ENCODE measurements at regions not wholly inside any gene's neighbourhood (a gene's known extent, or its start where the extent isn't known, plus 50 kb on each side); places are given as distances from the start of the nearest gene placed in this dataset.

- H3K9me3 ChIP-seq, result peaks cover 0 to 23% (median 9%) of the 10 kb centered on the region in 3 donors
- H3K27me3 ChIP-seq, result no peaks in the 10 kb centered on the region
- no peaks in the 10 kb centered on the region for H3K36me3 ChIP-seq
- WGBS, 2 donors, result 80 to 85% methylated on average over 9 to 12 of the region's 14 CpGs
- H3K27ac ChIP-seq, result no peak overlapping the region
- TF ChIP-seq POLR2A (IDR thresholded peaks at IDR 0.05), result no peak
- TF ChIP-seq CTCF (IDR thresholded peaks at IDR 0.05), result no peak
- no peaks in the 10 kb centered on the region for H3K4me1 ChIP-seq
- intact Hi-C loops (cut with DNase I), result no loop called here
- H3K4me3 ChIP-seq, result no peak overlapping the region
- no peak for DNase-seq
Measured at GRCh38 chr20:29687438-29687837, 1570.0 kb upstream of the DEFB115 start.

DNA sequence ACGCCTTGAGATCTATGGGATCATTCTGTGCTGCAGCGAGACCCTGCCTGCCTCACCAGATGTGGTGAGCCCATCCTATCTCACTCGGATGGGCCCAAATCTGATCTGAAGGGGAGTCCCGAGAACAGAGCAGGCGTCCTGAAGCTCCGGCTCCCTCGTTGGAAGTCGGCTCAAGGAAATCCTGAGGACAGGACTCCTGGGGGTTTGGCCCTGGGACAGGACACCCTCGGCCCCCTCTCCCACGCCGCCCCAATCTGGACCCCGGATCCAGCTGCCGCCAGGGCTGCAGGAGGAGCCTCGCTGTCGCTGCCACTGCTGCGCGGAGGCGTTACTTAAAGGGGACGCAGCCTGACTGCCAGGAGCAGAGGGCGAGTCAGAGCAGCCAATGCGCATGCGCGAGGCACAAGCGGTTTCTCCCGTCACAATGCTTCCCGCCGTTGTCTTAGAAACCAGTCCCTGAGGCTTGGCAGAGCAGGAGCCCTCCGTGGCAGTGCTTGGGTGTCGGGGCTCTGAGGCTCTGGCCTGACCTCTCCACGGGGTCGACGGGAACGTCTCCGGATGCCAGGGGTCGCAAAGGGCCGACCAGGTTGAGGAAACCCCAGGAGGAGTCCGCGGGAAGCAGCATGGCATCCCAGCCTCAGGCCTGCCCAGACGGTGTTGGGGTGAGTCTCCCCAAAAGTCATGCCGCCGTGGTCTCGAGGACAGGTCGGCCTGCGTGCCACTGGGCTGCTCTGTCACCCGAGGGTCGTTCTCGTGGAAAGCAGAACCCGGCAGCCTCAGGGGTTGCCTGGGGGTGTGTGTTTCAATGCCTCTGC, 1567.8 kb upstream of the DEFB115 start:
- Histone ChIP-seq H3K27me3 (no peaks in the 10 kb centered on the region), H3K27ac (no peak overlapping the region), H3K9me3 (peaks cover 0 to 23% (median 6%) of the 10 kb centered on the region in 3 donors), H3K4me1 (no peaks in the 10 kb centered on the region), H3K36me3 (no peaks in the 10 kb centered on the region), H3K4me3 (peak overlapping the region in 1 of 4 donors; percentile 20)
- DNase-seq, result no peak
- intact Hi-C loops (cut with DNase I), result no loop called here
- 70% methylated on average over 3 of the region's 48 CpGs; no CpG with 5 or more reads in 1 of the 2 donors for WGBS, 2 donors
- no peak for TF ChIP-seq POLR2A (IDR thresholded peaks at IDR 0.05)
- no peak for TF ChIP-seq CTCF (IDR thresholded peaks at IDR 0.05)

DNA sequence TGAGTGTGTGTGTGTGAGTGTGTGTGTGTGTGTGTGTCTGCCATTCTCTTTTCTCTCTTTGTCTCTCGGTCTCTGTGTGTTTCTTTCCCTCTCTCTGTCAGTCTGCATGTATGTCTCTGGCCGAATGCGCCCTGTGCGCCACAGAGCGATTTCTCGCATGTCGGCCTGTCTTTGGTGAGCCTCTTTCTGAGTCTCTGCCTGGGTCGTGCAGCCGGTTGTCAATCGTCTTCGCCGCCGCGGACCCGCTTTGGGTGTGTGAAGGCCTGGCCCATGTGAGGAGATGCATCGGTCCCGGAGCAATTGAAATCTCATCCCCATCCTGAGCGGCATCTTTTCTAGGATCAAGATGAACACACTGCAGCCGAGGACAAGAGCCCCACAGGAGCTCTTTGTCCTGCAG, 1567.2 kb upstream of the DEFB115 start:
- WGBS, 2 donors, result 84 to 92% methylated on average over 13 to 15 of the region's 19 CpGs

GRCh38 chr20:29740601-29740950, 1516.9 kb upstream of the DEFB115 start:
- intact Hi-C loops (cut with DNase I), result no loop called here
- Histone ChIP-seq H3K4me1 (no peaks in the 10 kb centered on the region), H3K4me3 (no peak overlapping the region), H3K9me3 (peaks cover 0 to 66% (median 17%) of the 10 kb centered on the region in 3 donors), H3K27ac (no peak overlapping the region), H3K27me3 (peaks cover 0 to 41% (median 0%) of the 10 kb centered on the region in 4 donors), H3K36me3 (no peaks in the 10 kb centered on the region)
- WGBS, 2 donors, result 41% methylated on average over 7 of the region's 35 CpGs; no CpG with 5 or more reads in 1 of the 2 donors
- TF ChIP-seq POLR2A (IDR thresholded peaks at IDR 0.05) (no peak), CTCF (IDR thresholded peaks at IDR 0.05) (no peak)
- DNase-seq, result no peak

More for the DNA sequence above, 1567.2 kb upstream of the DEFB115 start:
- intact Hi-C loops (cut with DNase I), result no loop called here
- no peak for DNase-seq
- TF ChIP-seq CTCF (IDR thresholded peaks at IDR 0.05) (no peak), POLR2A (IDR thresholded peaks at IDR 0.05) (no peak)
- Histone ChIP-seq H3K9me3 (peaks cover 0 to 23% (median 6%) of the 10 kb centered on the region in 3 donors), H3K27me3 (no peaks in the 10 kb centered on the region), H3K4me3 (no peak overlapping the region), H3K27ac (no peak overlapping the region), H3K36me3 (no peaks in the 10 kb centered on the region), H3K4me1 (no peaks in the 10 kb centered on the region)

- no peak overlapping the region for H3K4me3 ChIP-seq
- 60 to 79% methylated on average over 2 to 23 of the region's 51 CpGs for WGBS, 2 donors
- DNase-seq, result no peak
- intact Hi-C loops (cut with DNase I), result no loop called here
- no peak for TF ChIP-seq POLR2A (IDR thresholded peaks at IDR 0.05)
- no peak for TF ChIP-seq CTCF (IDR thresholded peaks at IDR 0.05)
- H3K27me3 ChIP-seq, result peaks cover 0 to 41% (median 0%) of the 10 kb centered on the region in 4 donors
- no peak overlapping the region for H3K27ac ChIP-seq
- H3K36me3 ChIP-seq, result no peaks in the 10 kb centered on the region
- peaks cover 0 to 62% (median 17%) of the 10 kb centered on the region in 3 donors for H3K9me3 ChIP-seq
- no peaks in the 10 kb centered on the region for H3K4me1 ChIP-seq
Measured at GRCh38 chr20:29740951-29741593, 1516.4 kb upstream of the DEFB115 start.
